DMS53 treated with DMSO at 0.1 percent for 48 hours (cell line): ENCODE measurements at regions not wholly inside any gene's neighbourhood (a gene's known extent, or its start where the extent isn't known, plus 50 kb on each side); places are given as distances from the start of the nearest gene placed in this dataset.

Experiments used
- DNase-seq: peaks from one replicate; lab custom pipeline; 2025; ENCODE audit not compliant: unreplicated experiment; lab: John Stamatoyannopoulos, UW

- DNase-seq, result no peak
Measured at GRCh38 chr11:80487952-80488351, 1047.1 kb upstream of the TENM4 start.

GRCh38 chr11:80486678-80487077, 1045.8 kb upstream of the TENM4 start:
- no peak for DNase-seq

DNA sequence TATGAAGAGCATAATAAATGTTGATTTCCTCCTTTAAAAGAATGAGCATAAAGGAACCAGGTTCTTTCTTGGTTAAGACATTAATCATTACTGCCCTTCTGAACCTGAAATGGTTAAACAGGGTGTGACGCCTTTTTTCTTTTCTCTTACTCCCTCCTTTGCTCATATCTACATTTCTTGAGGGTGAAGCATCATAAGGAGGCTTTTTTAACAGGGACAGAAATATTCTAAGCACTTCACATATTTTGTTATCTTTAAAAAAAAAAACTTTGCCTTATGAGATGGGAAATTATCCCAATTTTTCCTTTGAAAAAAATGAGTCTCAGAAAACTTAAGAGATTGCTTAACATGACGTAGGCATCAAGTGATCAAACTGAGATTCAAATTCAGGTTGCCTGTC, 1036.3 kb upstream of the TENM4 start:
- DNase-seq, result no peak

- DNase-seq, result no peak
Measured at GRCh38 chr11:80473562-80473961, 1032.7 kb upstream of the TENM4 start.

DNA sequence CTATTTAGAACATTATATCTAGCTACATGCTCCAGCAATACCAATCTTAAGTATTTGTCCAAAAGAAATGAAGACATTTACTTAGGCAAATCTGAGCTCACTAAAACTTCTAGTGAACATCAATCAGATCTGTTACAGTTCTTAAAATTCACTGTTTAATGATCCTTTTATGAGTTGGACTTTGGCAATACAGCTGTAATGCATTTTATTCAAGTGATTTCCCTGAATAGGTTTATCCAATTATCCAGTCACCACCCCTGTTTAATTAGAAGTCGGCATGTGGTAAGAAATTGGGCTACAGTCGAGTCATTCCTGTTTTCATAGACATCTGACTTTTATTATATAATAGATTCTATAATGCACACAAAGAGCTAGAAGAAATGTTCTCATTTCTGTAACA, 1029.0 kb upstream of the TENM4 start:
- no peak for DNase-seq

DNA sequence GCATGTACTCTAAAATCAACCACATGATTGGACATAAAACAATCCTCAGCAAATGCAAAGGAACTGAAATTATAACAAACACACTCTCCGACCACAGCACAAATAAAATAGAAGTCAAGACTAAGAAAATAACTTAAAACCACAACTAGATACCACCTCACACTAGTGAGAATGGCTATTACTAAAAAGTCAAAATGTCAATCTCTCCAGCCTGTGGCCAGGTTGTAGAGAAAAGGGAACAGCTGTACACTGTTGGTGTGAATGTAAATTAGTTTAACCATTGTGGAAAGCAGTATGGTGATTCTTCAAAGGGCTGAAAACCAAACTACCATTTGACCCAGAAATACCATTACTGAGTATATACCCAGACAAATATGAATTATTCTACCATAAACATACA, 1025.7 kb upstream of the TENM4 start:
- DNase-seq, result no peak

- DNase-seq, result no peak
Measured at GRCh38 chr11:80462211-80462610, 1021.4 kb upstream of the TENM4 start.

DNA sequence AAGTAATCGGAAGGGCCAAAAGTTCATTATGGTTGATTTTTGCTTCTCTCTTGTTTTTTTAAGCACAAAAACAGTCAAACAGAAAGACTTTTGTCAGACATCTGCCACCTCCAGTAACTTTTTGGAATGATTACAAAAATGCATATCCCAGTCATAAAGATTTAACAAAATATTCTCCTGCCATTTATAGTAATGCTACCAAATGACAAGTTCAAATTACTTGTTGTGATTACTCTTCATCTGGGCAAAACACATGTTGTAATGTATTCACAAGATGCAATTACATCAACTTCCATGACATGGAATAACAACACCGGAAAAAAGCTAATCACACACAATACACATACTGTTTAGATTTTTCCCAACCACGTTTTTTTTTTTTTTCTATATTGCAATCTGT, 1017.5 kb upstream of the TENM4 start:
- no peak for DNase-seq

DNA sequence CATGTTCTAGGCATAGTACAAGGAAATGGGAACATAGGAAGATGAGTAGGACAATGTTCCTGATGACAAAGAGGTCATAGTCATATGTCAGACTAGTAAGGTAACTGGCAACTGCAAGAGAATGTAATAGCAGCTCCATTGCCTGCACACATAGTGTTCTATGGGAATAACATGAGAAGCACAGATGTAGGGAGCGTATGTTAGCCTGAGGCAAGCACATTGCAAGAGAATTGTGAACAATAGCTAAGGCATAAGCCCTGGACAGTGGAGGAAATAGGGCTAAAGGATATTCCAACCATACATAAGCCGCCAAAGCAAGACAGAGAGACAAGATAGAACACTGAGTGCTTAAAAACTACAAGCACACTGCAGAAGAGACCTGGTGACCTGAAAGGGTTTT, 1017.0 kb upstream of the TENM4 start:
- DNase-seq, result no peak

- no peak for DNase-seq
Measured at GRCh38 chr11:80455818-80456217, 1015.0 kb upstream of the TENM4 start.

- no peak for DNase-seq
Measured at GRCh38 chr11:80451105-80451504, 1010.3 kb upstream of the TENM4 start.

DNA sequence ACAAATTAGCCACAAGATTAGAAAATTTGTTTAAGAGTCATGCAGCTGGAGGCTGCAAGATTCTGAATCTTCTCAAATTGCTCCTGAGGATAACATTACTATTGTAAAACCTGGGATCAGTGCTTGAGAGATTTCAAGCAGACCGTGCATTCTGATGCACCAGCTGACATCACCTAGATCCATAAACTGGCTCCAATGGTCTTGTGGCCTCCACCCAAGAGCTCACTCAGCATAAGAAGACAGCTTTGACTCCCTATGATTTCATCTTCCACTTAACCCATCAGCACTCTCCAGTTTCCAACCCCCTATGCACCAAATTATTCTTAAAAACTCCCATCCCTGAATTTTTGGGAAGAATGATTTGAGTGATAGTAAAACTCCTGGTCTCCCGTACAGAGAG, 1007.9 kb upstream of the TENM4 start:
- no peak for DNase-seq

DNA sequence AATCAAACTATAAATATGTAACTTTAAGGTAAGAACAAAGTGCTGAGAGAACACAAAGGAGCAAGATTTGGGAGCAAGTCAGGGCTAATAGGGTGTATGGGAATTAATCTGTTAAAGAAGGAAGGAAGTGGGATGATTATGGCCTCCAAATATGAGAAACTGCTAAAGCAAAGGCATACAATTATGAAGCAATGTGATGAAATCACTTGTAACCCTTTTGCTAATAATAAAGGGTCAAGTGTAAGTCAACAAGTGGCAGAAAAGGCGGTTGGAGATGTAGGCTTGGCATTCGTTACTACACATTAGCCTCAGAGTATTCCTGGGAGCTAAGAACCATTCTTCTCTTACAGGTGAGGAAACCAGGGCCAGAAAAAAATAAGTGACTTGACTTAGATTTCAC, 1002.3 kb upstream of the TENM4 start:
- peak; percentile 23 for DNase-seq

GRCh38 chr11:80441821-80442220, 1001.0 kb upstream of the TENM4 start:
- DNase-seq, result no peak

- no peak for DNase-seq
Measured at GRCh38 chr11:80440835-80441234, 1000.0 kb upstream of the TENM4 start.

DNA sequence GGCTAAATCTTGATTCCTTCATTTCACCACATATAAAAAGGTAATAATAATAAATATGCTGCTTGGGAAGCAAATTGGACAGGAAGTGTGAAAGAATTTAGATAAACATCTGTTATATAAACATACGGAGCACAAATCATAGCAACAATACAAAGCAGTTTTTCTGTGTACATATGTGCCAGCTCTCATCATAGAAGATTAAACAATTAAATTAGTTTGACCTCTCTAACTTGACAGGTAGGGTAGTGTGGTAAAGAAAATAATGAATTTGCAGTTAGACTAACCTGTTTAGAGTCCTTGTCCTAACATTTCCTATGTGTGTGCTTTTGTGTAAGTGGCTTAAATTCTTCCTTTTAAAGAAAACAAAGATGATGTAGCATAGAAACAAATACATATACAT, 995.7 kb upstream of the TENM4 start:
- DNase-seq, result no peak

DNA sequence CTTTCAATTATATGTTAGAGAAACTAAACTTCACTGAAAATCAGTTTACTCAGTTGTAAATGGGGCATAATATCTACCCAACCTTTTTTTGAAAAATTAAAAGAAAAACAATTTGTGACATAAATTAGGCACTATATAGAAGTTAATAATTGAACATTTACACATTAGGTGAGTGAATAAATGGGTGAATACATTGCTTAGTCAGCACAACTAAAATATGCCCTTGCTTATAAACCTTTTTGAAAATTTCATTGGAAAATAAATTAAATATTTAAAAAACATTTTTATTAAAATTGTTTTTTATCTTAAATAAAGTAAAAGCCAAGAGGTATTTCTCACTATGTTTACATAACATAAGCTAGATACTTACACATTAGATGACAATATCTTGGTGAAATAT, 994.5 kb upstream of the TENM4 start:
- DNase-seq, result no peak

GRCh38 chr11:80432057-80432456, 991.2 kb upstream of the TENM4 start:
- DNase-seq, result no peak

DNA sequence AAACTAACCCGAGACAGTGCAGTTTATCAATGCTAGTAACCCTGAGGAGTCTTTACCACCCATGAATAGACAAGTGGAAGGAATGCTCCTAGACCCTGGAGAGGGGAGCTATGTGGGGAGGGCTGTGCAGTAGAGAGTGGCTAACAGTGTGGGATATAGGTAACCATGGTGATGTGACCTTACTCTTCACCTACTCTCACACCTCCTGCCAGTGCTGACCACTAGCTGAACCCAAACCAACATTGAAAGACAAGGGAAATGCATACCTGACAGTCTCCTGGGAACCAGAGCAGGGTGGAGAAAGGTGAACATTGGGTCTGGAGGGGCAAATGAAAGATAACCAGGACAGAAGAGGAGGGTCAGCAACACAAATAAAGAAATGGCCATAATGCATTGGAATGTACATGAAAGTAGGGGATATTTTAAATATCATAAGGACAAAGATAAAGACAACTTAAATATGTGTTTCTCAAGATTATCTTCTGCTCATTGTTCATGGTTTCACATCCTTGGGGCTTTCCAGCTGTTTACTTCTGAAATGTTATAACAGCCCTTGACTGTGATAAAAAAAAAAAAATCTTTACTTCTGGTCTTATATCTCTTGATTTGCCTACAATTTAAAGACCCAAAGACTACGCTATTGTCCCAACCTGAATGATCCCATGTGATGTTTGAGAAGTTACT, 983.3 kb upstream of the TENM4 start:
- no peak for DNase-seq

DNA sequence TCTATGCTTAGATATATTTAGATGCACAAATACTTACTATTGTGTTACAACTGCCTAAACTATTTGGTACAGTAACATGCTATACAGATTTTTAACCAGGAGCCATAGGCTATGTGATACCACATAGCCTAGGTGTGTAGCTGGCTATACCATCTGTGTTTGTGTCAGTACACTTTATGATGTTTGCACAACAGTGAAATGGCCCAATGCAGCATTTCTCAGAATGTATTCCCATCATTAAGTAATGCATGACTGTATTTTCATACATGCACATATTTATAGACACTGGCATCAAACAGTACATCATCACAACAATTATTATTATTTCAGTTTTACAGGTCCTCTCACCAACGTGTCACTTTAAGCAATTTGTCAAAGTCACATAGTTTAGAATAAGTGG, 979.5 kb upstream of the TENM4 start:
- DNase-seq, result no peak

- DNase-seq, result no peak
Measured at GRCh38 chr11:80417681-80418080, 976.9 kb upstream of the TENM4 start.

DNA sequence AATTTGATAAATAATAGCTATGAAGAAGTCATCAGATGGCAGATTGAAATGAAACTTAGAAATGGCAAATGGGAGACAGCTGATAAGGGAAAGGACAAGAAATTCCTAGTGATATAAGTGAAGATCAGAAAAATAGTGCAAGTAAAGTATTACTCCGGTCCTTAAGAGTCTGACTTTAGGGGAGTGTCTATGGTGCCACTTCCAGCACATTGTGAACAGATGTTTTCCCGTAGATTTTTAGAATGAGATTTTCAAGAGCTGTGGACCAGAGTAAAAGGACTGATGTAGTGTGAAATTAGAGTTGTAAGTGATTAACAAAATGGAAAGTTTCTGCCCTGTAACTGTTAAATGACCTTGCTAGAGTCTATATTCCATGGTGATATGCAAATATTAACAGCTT, 974.8 kb upstream of the TENM4 start:
- DNase-seq, result no peak
